Thymus (tissue), 11 donors: ENCODE measurements at regions not wholly inside any gene's neighbourhood (a gene's known extent, or its start where the extent isn't known, plus 50 kb on each side); places are given as distances from the start of the nearest gene placed in this dataset.

Source experiments
- DNase-seq, 9 donors: peaks; one replicate each; pipeline ENCODE4 v3.0.0-alpha.2; 2013; ENCODE audit warnings: low spot score in 9 of 9, low read depth in 6 of 9, missing footprints in 1 of 9
- H3K27ac ChIP-seq, 2 donors: one replicate each; pipeline ENCODE4 v1.5.1; 2013; ENCODE audit warnings: control low read depth in 1 of 2, low read depth in 1 of 2, low read length in 1 of 2, mild to moderate bottlenecking in 1 of 2, moderate library complexity in 1 of 2
- H3K27me3 ChIP-seq, 2 donors: one replicate each; pipeline ENCODE4 v1.5.1; 2013; ENCODE audit warnings: low read length in 1 of 2; ENCODE audit not compliant: control insufficient read depth in 2 of 2, insufficient read depth in 1 of 2
- H3K36me3 ChIP-seq, 2 donors: one replicate each; pipeline ENCODE4 v1.5.1; 2013; ENCODE audit warnings: low read length in 1 of 2, mild to moderate bottlenecking in 1 of 2, moderate library complexity in 1 of 2; ENCODE audit not compliant: control insufficient read depth in 2 of 2, insufficient read depth in 2 of 2
- H3K4me1 ChIP-seq, 2 donors: one replicate each; pipeline ENCODE4 v1.5.1; 2013; ENCODE audit warnings: low read length in 2 of 2; ENCODE audit not compliant: control insufficient read depth in 2 of 2, insufficient read depth in 2 of 2
- H3K4me3 ChIP-seq, 2 donors: one replicate each; pipeline ENCODE4 v1.5.1; 2013; ENCODE audit warnings: low read length in 2 of 2, control low read depth in 1 of 2, mild to moderate bottlenecking in 1 of 2
- H3K9me3 ChIP-seq, 2 donors: one replicate each; pipeline ENCODE4 v1.5.1; 2013; ENCODE audit warnings: low read length in 1 of 2, mild to moderate bottlenecking in 1 of 2; ENCODE audit not compliant: control insufficient read depth in 2 of 2, insufficient read depth in 1 of 2
- WGBS: extraction: QIAGEN DNeasy Blood & Tissue Kit; methylation state at CpG from one replicate; pipeline ENCODE4 v1.1.7; 2013; 5-methylcytosine and 5-hydroxymethylcytosine counted together
- donor health status: healthy.

DNA sequence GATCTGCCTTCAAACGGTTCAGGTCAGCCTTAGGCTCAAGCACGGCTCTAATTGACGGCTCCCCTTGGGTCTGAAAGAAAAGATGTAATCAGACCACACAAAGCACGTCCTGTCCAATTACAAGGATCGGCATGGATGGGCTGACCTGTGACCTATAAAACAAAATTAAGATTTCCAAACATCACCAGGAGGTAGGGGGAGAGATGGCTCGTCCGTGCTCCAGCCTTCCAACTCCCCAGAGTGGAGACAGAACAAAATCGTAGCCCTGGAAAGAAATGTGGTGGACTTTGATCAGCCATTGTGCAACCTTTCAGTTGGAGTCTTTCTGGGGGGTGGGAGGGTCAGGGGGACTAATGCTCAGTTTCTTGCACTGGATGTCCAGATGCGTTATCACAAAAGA lies 226.6 kb upstream of the DIO3 start:
- Histone ChIP-seq H3K27me3 (peaks cover 0 to 15% of the 10 kb centered on the region in 2 donors), H3K27ac (no peak overlapping the region), H3K9me3 (no peaks in the 10 kb centered on the region), H3K4me1 (no peaks in the 10 kb centered on the region), H3K4me3 (no peak overlapping the region), H3K36me3 (no peaks in the 10 kb centered on the region)
- no peak for DNase-seq
- 92% methylated on average over 9 of the region's 9 CpGs for WGBS

DNA sequence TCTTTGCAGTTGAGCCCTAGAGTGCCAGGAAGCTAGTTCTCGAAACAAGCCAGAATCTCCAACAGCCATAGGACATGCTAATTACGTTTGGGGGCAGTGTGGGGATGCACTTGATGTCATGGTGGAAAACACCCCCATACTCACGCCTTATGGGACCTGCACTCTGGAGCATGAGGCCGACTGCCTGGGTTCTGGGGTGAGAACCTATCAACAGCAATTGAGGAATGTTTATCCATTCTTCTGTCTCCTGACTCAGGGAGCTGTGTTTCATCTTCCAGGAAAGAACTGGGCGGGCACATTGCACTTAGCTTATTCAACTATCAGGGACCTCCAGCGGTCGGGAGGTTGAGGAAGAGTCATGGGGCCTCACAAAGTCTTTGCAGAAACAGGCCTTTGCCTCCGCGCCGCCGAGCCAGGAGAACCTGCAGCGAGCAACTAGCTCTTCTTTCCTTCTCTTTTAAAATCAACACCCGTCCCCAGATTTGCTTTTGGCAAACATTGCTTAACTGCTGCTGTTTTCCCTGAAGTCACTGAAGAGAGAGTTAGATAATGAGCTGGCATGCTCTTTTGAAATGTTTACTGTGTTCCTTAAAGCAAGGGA lies 226.1 kb upstream of the DIO3 start:
- 88% methylated on average over 13 of the region's 13 CpGs for WGBS
- no peaks in the 10 kb centered on the region for H3K36me3 ChIP-seq
- peaks cover 0 to 16% of the 10 kb centered on the region in 2 donors for H3K27me3 ChIP-seq
- DNase-seq = no peak
- no peak overlapping the region for H3K27ac ChIP-seq
- no peaks in the 10 kb centered on the region for H3K9me3 ChIP-seq
- no peaks in the 10 kb centered on the region for H3K4me1 ChIP-seq
- H3K4me3 ChIP-seq = no peak overlapping the region

DNA sequence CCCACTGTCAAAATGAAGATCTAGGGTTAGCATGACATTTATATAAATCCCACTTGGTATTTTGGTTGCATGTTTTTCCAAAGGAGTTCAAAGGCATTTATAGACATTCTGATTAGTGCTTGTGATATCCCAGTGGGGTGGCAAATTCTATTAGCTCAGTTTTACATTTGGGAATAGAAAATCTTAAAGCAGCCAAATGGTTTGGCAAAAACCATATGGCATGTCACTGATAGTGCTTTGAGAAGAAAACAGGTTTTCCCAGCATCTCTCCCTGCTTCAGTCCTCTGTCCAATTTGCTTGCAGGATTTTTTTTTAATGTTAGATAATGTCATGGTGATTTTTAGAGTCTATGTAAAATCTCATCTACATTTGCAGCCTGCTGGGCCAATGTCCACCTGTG lies 225.1 kb upstream of the DIO3 start:
- Histone ChIP-seq H3K9me3 (no peaks in the 10 kb centered on the region), H3K27ac (no peak overlapping the region), H3K27me3 (peaks cover 0 to 16% of the 10 kb centered on the region in 2 donors), H3K4me1 (no peaks in the 10 kb centered on the region), H3K36me3 (no peaks in the 10 kb centered on the region), H3K4me3 (no peak overlapping the region)
- DNase-seq = no peak

DNA sequence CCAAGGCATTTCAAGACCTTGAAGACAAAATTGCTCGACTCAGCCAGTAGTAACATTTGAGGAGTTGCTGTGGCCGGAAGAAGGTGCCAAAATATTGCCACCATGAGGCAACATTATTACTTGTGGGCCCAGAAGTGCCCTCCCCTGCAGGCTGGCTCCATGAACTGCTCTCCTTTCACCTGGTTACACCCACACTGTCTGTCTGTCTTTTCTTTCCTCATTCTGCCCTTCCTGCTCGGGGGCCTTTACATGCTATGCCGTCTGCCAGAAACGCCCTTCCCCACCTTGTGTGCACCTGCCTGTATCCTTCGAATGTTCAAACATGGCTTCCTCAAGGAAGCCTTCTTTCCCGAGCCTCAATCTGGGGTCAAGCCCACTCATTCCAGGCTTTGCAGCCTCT lies 224.2 kb upstream of the DIO3 start:
- Histone ChIP-seq H3K27ac (no peak overlapping the region), H3K27me3 (peaks cover 0 to 16% of the 10 kb centered on the region in 2 donors), H3K9me3 (no peaks in the 10 kb centered on the region), H3K4me3 (no peak overlapping the region), H3K4me1 (no peaks in the 10 kb centered on the region), H3K36me3 (no peaks in the 10 kb centered on the region)
- WGBS = 94% methylated on average over 7 of the region's 7 CpGs
- no peak for DNase-seq

DNA sequence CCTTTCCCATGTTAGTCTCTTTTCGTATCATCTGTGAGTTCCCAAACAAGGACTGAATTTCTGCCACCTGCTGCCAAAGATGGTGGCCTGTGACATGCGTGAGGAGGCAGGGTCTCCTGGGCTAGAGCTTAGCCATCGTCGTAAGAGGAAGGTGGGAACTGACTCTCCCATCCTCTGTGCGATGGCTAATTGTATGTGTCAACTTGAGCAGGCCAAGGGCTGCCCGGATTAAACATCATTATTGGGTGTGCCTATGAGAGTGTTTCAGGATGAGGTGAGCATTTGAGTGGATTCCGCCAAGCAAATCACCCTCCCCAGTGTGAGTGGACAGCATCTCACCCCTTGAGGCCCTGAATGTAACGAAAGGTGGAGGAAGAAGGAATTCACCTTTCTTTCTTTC lies 220.7 kb upstream of the DIO3 start:
- Histone ChIP-seq H3K4me1 (no peaks in the 10 kb centered on the region), H3K9me3 (no peaks in the 10 kb centered on the region), H3K4me3 (no peak overlapping the region), H3K27ac (no peak overlapping the region), H3K36me3 (no peaks in the 10 kb centered on the region), H3K27me3 (peaks cover 0 to 18% of the 10 kb centered on the region in 2 donors)
- WGBS = 94% methylated on average over 8 of the region's 8 CpGs
- no peak for DNase-seq

DNA sequence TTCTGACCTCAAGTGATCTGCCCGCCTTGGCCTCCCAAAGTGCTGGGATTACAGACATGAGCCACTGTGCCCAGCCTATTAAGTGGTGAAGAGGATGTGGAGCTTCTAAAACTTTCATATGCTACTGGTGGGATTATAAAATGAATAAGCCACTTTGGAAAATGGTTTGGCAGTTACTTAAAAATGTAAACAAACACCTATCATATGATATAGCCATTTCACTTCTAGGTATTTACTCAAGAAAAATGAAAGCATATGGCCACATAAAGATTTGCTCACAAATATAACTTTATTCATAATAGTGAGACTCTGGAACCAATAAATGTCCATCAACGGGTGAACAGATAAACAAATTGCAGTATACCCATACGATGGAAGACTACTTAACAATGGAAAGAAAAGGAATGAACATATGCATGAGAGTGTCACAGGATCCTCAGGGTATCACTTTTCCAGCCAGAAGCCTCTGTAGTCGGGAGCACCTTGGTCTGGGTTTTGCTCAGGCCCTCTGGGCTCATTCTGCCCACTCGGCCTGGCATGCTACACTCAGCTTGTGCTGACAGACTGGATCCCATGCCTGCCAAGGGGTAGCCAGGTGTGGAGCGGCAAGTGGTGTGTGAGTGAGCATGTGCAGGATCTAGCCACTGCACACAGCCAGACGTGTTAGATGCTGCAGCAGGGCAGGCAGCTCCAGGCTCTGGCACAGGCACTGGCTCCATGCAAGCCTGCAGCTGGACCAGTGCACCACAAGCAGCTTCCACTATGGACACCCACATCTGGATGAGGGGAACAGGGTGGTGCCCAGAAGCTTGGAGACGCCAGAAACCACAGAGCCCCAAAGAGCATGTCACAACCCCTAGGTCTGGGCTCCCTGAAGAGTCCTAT lies 213.2 kb upstream of the DIO3 start:
- peaks cover 0 to 2% of the 10 kb centered on the region in 2 donors for H3K27me3 ChIP-seq
- no peak overlapping the region for H3K27ac ChIP-seq
- H3K4me1 ChIP-seq = no peaks in the 10 kb centered on the region
- H3K4me3 ChIP-seq = no peak overlapping the region
- peaks cover 4 to 12% of the 10 kb centered on the region in 2 donors for H3K9me3 ChIP-seq
- 96% methylated on average over 8 of the region's 8 CpGs for WGBS
- DNase-seq = no peak
- H3K36me3 ChIP-seq = no peaks in the 10 kb centered on the region

DNA sequence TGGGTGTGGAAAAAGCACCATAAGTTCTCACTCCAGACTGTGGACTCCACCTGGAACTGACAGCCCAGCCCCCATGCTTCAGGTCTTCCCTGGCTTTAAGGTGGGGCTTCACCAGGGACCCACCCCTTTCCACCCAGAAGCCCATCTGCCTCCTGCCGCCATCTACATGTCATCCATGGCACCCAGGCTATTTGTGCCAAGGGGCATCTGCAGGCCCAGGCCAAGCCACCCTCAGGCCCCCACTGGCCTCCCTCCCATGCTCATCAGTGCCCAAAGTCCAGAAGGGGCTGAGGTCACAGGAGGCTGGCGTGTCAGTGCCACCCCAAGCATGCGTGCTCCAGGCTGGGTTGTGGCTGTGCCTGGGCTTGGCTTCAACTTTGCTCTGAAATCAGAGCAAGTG lies 212.2 kb upstream of the DIO3 start:
- WGBS = 98% methylated on average over 3 of the region's 3 CpGs
- H3K4me1 ChIP-seq = no peaks in the 10 kb centered on the region
- H3K36me3 ChIP-seq = no peaks in the 10 kb centered on the region
- DNase-seq = no peak
- peaks cover 4 to 12% of the 10 kb centered on the region in 2 donors for H3K9me3 ChIP-seq
- H3K27ac ChIP-seq = no peak overlapping the region
- H3K4me3 ChIP-seq = no peak overlapping the region
- no peaks in the 10 kb centered on the region for H3K27me3 ChIP-seq

DNA sequence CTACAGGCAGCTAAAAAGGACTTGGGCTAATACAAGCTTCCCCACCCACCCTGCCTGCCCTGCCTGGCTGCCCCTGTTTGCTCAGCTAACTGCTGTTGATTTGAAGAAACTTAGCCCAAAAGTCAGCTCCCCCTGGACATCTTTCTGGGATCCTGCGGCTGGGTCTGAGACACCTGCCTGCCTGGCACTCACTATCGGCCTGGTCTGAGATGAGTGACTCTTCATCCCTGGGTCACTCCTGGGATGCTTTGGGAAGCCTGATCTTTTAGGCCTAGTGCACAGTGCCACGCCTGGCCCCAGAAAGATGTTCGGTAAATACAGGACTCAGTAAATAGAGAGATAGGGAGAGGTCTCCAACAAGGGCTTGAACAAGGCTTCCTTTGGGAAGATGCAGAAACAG lies 211.3 kb upstream of the DIO3 start:
- Histone ChIP-seq H3K4me1 (no peaks in the 10 kb centered on the region), H3K27me3 (no peaks in the 10 kb centered on the region), H3K27ac (no peak overlapping the region), H3K36me3 (no peaks in the 10 kb centered on the region), H3K4me3 (no peak overlapping the region), H3K9me3 (peaks cover 4 to 12% of the 10 kb centered on the region in 2 donors)
- no peak for DNase-seq
- 97% methylated on average over 4 of the region's 4 CpGs for WGBS

DNA sequence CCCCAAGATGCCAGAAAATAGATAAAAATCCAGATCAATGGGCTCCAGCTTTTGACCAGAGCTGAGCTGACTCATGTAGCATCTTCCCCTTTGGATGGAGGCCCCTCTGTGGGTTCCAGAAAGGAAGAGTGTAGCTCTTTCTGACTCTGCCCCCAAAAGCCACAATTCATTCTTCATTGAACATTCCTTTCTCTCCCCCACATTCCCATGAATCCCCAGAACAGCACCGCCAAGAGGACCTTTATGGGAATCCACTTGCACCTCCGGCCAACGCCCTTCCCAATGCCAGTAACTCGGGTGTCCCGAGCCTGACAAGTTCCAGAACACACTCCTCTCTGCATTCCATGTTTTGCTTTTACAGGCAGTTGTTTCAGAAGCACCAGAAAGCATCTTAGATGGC lies 210.6 kb upstream of the DIO3 start:
- peaks cover 4 to 12% of the 10 kb centered on the region in 2 donors for H3K9me3 ChIP-seq
- no peak overlapping the region for H3K27ac ChIP-seq
- no peak overlapping the region for H3K4me3 ChIP-seq
- 94% methylated on average over 5 of the region's 5 CpGs for WGBS
- H3K36me3 ChIP-seq = no peaks in the 10 kb centered on the region
- no peak for DNase-seq
- no peaks in the 10 kb centered on the region for H3K4me1 ChIP-seq
- no peaks in the 10 kb centered on the region for H3K27me3 ChIP-seq
